ENCODE measurements at regions not wholly inside any gene's neighbourhood (a gene's known extent, or its start where the extent isn't known, plus 50 kb on each side); places are given as distances from the start of the nearest gene placed in this dataset.
"Not testable (repeated sequence)": the region's sequence is repeated elsewhere in the genome, so short reads cannot be mapped to it uniquely, and the experiment has no call there.

- DNase-seq, result no peak
Observed at GRCh38 chr11:129503646-129504045, 128.0 kb downstream of the BARX2 start.

- no peak for DNase-seq
Observed at GRCh38 chr11:129505266-129505665, 129.6 kb downstream of the BARX2 start.

- DNase-seq, result no peak
Observed at GRCh38 chr11:129508163-129508562, 132.5 kb downstream of the BARX2 start.

- DNase-seq, result no peak
Observed at GRCh38 chr11:129528296-129528695, 152.6 kb downstream of the BARX2 start.

- no peak for DNase-seq
Observed at GRCh38 chr11:129530154-129530895, 154.7 kb downstream of the BARX2 start.

GRCh38 chr11:129533395-129533794 lies 157.7 kb downstream of the BARX2 start:
- DNase-seq, result no peak

- no peak for DNase-seq
Observed at GRCh38 chr11:129536338-129536737, 160.7 kb downstream of the BARX2 start.

GRCh38 chr11:129538323-129538722 lies 162.7 kb downstream of the BARX2 start:
- DNase-seq, result no peak

- no peak for DNase-seq
Observed at GRCh38 chr11:129543515-129544290, 168.1 kb downstream of the BARX2 start.

- DNase-seq, result no peak
Observed at GRCh38 chr11:129544691-129545090, 169.0 kb downstream of the BARX2 start.

GRCh38 chr11:129546266-129546665 lies 170.6 kb downstream of the BARX2 start:
- no peak for DNase-seq

- DNase-seq, result no peak
Observed at GRCh38 chr11:129557421-129557820, 181.8 kb downstream of the BARX2 start.

GRCh38 chr11:129569007-129569406 lies 193.4 kb downstream of the BARX2 start:
- DNase-seq, result no peak

GRCh38 chr11:129572667-129573066 lies 197.0 kb downstream of the BARX2 start:
- DNase-seq, result not testable (repeated sequence)

- DNase-seq, result no peak
Observed at GRCh38 chr11:129573161-129573560, 197.5 kb downstream of the BARX2 start.

GRCh38 chr11:129574431-129574830 lies 198.8 kb downstream of the BARX2 start:
- DNase-seq, result no peak

GRCh38 chr11:129576652-129577051 lies 201.0 kb downstream of the BARX2 start:
- DNase-seq, result no peak

GRCh38 chr11:129578006-129578405 lies 202.4 kb downstream of the BARX2 start:
- DNase-seq, result no peak

- no peak for DNase-seq
Observed at GRCh38 chr11:129580278-129580677, 204.6 kb downstream of the BARX2 start.

GRCh38 chr11:129584316-129584715 lies 208.7 kb downstream of the BARX2 start:
- no peak for DNase-seq

- DNase-seq, result no peak
Observed at GRCh38 chr11:129589190-129589860, 213.7 kb downstream of the BARX2 start.

GRCh38 chr11:129590030-129590752 lies 214.5 kb downstream of the BARX2 start:
- no peak for DNase-seq

Data from stimulated activated CD4-positive, alpha-beta T cell treated with anti-CD3 and anti-CD28 coated beads, Interleukin-4, amount 100 ng/mL, for 24 hours (primary cell).